CD4-positive, alpha-beta T cell treated with Interleukin-6 for 4 hours (primary cell): ENCODE measurements at regions not wholly inside any gene's neighbourhood (a gene's known extent, or its start where the extent isn't known, plus 50 kb on each side); places are given as distances from the start of the nearest gene placed in this dataset.
"Not testable (repeated sequence)": the region's sequence is repeated elsewhere in the genome, so short reads cannot be mapped to it uniquely, and the experiment has no call there.

Source experiments
- DNase-seq: peaks from one replicate; pipeline ENCODE4 v3.0.0-alpha.2; 2020; ENCODE audit warnings: mixed read lengths

GRCh38 chr4:163693776-163694175 lies 199.3 kb downstream of the TMA16 start:
- DNase-seq: no peak

- DNase-seq: no peak
These were observed 199.9 kb downstream of the TMA16 start for GRCh38 chr4:163694385-163694784.

- DNase-seq: no peak
These were observed 202.6 kb downstream of the TMA16 start for GRCh38 chr4:163697121-163697520.

- DNase-seq: not testable (repeated sequence)
These were observed 205.9 kb downstream of the TMA16 start for GRCh38 chr4:163700383-163700782.

GRCh38 chr4:163701916-163702315 lies 207.4 kb downstream of the TMA16 start:
- DNase-seq: no peak

GRCh38 chr4:163702736-163703135 lies 208.2 kb downstream of the TMA16 start:
- DNase-seq: no peak

GRCh38 chr4:163703251-163703650 lies 208.8 kb downstream of the TMA16 start:
- no peak for DNase-seq

GRCh38 chr4:163707873-163708272 lies 213.4 kb downstream of the TMA16 start:
- DNase-seq: no peak

GRCh38 chr4:163709601-163710000 lies 215.1 kb downstream of the TMA16 start:
- DNase-seq: no peak

- no peak for DNase-seq
These were observed 215.7 kb downstream of the TMA16 start for GRCh38 chr4:163710158-163710557.

GRCh38 chr4:163724495-163724894 lies 230.0 kb downstream of the TMA16 start:
- DNase-seq: not testable (repeated sequence)

GRCh38 chr4:163726641-163727040 lies 232.2 kb downstream of the TMA16 start:
- no peak for DNase-seq

GRCh38 chr4:163731071-163731470 lies 236.6 kb downstream of the TMA16 start:
- DNase-seq: no peak

- no peak for DNase-seq
These were observed 238.0 kb downstream of the TMA16 start for GRCh38 chr4:163732473-163732872.

- DNase-seq: no peak
These were observed 242.4 kb downstream of the TMA16 start for GRCh38 chr4:163736876-163737275.

- not testable (repeated sequence) for DNase-seq
These were observed 243.4 kb downstream of the TMA16 start for GRCh38 chr4:163737846-163738245.

GRCh38 chr4:163738521-163738920 lies 244.0 kb downstream of the TMA16 start:
- DNase-seq: no peak

- DNase-seq: no peak
These were observed 250.4 kb downstream of the TMA16 start for GRCh38 chr4:163744861-163745260.

- no peak for DNase-seq
These were observed 252.8 kb downstream of the TMA16 start for GRCh38 chr4:163747293-163747692.

GRCh38 chr4:163747886-163748285 lies 253.4 kb downstream of the TMA16 start:
- no peak for DNase-seq

GRCh38 chr4:163748449-163748848 lies 254.0 kb downstream of the TMA16 start:
- no peak for DNase-seq

- DNase-seq: no peak
These were observed 260.5 kb downstream of the TMA16 start for GRCh38 chr4:163755013-163755412.

- no peak for DNase-seq
These were observed 262.7 kb downstream of the TMA16 start for GRCh38 chr4:163757219-163757618.

GRCh38 chr4:163758032-163758431 lies 263.5 kb downstream of the TMA16 start:
- no peak for DNase-seq

GRCh38 chr4:163762741-163763140 lies 268.3 kb downstream of the TMA16 start:
- DNase-seq: no peak

GRCh38 chr4:163764569-163764968 lies 270.1 kb downstream of the TMA16 start:
- no peak for DNase-seq
